Skeletal muscle cell (primary cell): ENCODE measurements at regions not wholly inside any gene's neighbourhood (a gene's known extent, or its start where the extent isn't known, plus 50 kb on each side); places are given as distances from the start of the nearest gene placed in this dataset.
"Not testable (repeated sequence)": the region's sequence is repeated elsewhere in the genome, so short reads cannot be mapped to it uniquely, and the experiment has no call there.

ENCODE experiments used
- DNase-seq: peaks from one replicate; pipeline ENCODE4 v3.0.0-alpha.2; 2010; ENCODE audit warnings: low read depth
- H3K4me3 ChIP-seq: 2 replicates; pipeline ENCODE4 v1.5.1; 2011; ENCODE audit warnings: low read depth, mild to moderate bottlenecking, control low read depth, low read length, moderate library complexity

- DNase-seq: no peak
- H3K4me3 ChIP-seq: no peak overlapping the region
Measured at GRCh38 chr4:114034189-114034588, 54.7 kb upstream of the ARSJ start.

- DNase-seq: no peak
Measured at GRCh38 chr4:114036426-114036825, 57.0 kb upstream of the ARSJ start.

DNA sequence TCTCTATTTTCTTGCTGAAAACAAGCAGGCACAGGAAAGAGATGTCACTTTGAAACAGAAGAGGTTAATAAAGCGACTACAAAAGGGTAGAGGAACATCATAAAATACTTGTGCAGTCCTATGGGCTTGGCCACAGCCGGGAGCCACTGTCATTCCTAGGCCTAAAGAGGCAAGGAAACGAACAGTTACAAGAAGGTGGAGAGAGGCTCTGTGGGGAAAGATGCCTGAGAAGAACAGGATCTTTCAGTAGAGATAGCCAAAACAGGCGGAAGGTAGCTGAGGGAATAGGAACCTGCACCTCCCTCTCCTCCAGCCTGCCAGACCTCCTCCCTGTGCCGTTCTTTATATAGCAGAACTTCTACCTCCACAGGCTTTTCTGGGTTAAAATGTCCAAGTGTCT is 57.4 kb upstream of the ARSJ start:
- no peak for DNase-seq
- H3K4me3 ChIP-seq: no peak overlapping the region

More at GRCh38 chr4:114036426-114036825, 57.0 kb upstream of the ARSJ start:
- no peak overlapping the region for H3K4me3 ChIP-seq

- DNase-seq: no peak
Measured at GRCh38 chr4:114037988-114038387, 58.5 kb upstream of the ARSJ start.

DNA sequence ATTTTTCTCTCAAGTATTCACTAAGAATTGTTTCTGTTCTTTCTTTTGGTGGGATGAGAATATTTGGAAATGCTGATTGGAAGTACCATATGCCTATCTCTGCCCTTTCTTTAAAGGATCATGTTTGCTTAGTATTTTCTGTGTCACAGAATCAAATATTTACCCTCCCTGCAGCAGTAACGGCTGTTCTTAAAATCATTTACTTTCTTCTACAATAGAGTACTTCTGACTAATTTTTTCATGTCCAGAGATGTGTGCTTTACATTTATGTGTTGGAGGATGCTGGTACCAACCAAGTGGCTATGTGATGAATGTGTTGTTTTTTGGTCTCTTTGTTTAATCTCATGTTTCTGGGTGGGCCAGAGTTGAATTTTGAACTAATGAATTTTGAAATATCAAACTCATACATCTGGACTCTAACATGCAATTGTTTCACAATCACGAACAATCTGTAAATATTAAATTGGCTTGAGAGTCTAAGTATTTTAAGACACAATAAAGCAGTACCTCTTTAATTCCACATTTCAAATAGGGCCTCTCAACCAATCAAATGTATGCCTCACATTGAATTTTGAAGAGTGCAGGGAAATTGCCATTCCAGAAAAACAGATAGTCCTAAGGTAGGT is 59.4 kb upstream of the ARSJ start:
- H3K4me3 ChIP-seq: no peak overlapping the region
- DNase-seq: no peak

More at GRCh38 chr4:114037988-114038387, 58.5 kb upstream of the ARSJ start:
- no peak overlapping the region for H3K4me3 ChIP-seq

DNA sequence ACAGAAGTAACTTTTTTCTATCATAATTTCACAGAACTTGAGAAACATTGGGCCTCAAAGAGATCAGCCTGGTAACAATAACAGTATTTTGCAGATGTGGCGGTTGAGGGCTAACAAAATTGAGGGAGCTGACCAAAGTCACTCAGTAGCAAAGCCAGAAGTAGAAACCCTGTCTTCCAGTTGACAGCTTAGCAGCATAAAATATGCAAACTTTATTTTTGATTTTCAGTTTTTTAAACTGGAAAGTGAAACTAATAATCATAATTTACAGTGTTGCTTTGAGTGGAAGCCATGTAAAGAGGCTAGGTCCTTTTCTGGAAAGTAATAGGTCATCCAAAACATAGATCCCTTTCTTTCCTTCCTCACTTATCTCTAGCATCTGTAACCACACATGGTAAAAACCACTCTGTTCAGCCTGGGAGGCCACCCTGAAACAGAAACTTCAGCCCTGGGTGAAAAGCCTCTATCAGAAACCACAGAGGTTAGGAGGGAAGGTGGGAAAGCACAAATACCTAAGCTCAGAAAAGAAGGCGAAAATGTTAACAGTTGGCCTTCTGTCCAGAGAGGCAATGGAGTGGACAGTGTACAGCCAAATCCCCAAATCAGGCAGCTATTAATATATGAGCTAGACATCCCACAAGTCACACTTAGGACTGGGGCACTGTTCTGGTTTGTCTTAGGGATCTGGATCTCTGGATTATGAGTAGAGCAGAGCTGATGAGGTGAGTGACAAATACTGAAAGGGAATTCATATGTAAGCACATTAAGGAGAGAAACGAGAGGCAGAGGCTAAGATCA is 61.1 kb upstream of the ARSJ start:
- no peak for DNase-seq
- no peak overlapping the region for H3K4me3 ChIP-seq

- no peak for DNase-seq
- H3K4me3 ChIP-seq: no peak overlapping the region
Measured at GRCh38 chr4:114041117-114041475, 61.6 kb upstream of the ARSJ start.

DNA sequence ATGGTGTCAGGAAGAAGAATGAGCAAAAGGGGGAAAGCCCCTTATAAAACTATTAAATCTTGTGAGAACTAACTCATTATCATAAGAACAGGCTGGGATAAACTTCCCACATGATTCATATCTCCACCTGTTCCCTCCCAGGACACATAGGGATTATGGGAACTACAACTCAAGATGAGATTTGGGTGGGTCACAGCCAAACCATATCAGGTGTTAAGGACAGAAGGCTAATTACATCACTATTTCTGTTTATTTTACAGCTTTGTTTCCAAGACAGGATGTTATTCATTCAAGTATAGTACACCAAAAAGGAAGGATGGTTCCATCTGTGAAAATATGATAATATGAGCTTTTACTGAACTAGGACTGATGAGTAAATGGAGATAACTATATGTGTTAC is 63.7 kb upstream of the ARSJ start:
- no peak for DNase-seq
- H3K4me3 ChIP-seq: no peak overlapping the region

DNA sequence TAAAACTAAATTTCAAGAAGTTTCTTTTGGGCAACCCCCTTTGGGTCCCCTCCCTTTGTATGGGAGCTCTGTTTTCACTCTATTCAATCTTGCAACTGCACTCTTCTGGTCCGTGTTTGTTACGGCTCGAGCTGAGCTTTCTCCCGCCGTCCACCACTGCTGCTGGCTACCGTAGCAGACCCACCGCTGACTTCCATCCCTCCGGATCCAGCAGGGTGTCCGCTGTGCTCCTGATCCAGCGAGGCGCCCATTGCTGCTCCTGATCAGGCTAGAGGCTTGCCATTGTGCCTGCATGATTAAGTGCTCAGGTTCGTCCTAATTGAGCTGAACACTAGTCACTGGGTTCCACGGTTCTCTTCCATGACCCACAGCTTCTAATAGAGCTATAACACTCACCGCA is 64.9 kb upstream of the ARSJ start:
- H3K4me3 ChIP-seq, DNase-seq: not testable (repeated sequence)

DNA sequence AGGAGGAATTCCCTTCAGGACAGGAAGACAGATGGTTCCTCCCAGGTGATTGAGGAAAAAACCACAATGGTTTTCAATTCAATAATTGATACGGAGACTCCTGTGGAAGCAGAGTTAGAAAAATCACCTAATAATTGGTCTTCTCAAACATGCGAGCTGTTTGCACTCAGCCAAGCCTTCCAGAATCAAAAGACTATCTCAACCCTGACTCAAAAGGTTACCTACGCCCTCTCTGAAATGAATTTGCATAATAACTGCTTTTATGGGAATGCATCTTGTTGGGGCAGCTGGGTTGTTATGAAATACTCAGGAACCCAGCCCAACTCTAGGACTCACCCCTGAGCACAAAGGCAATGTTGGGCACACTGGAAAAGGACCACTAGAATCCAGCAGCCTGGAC is 66.9 kb upstream of the ARSJ start:
- no peak overlapping the region for H3K4me3 ChIP-seq
- no peak for DNase-seq

GRCh38 chr4:114048154-114048553 is 68.7 kb upstream of the ARSJ start:
- not testable (repeated sequence) for DNase-seq, H3K4me3 ChIP-seq

DNA sequence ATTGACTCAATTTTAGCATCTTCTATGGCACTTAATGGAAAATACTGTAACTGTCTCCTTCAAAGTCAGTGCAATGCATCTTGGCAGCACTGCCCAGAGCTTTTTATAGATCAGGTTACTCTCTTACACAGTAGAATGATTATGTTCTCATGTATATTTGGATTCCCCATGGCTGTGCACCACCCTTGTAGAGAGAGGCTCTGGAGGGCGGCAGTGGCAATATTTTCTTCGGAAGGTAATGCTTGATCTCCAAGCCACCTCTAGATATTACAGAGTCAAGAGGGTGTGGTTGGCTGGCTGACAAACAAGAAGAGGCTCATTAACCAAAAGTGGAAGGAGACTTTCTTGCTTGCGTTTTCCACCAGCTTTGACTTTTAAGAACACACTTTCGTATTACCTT is 72.8 kb upstream of the ARSJ start:
- H3K4me3 ChIP-seq: no peak overlapping the region
- no peak for DNase-seq

GRCh38 chr4:114056599-114056998 is 77.2 kb upstream of the ARSJ start:
- H3K4me3 ChIP-seq: no peak overlapping the region
- no peak for DNase-seq

GRCh38 chr4:114057746-114058145 is 78.3 kb upstream of the ARSJ start:
- DNase-seq: no peak
- H3K4me3 ChIP-seq: no peak overlapping the region

DNA sequence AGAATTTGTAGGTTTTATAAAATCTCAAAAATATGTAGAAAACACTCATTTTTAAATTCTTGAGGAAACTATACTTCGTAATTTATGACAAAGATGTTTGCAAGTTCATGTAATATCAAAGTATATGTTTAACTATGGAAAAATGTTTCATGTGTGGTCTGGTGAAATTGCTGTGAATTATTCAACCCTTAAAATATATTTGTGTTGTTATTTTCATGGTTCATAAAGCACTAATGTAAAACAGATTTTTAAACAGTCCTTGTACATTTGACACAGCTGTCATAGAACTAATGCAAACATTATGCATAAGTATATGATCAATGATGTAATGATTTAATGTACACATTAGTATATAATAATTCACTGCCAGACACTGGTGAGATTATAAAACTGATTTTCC is 83.1 kb upstream of the ARSJ start:
- no peak for DNase-seq
- no peak overlapping the region for H3K4me3 ChIP-seq

GRCh38 chr4:114072781-114073180 is 93.3 kb upstream of the ARSJ start:
- DNase-seq: no peak
- no peak overlapping the region for H3K4me3 ChIP-seq

- H3K4me3 ChIP-seq: no peak overlapping the region
- no peak for DNase-seq
Measured at GRCh38 chr4:114076899-114077570, 97.6 kb upstream of the ARSJ start.

- DNase-seq: peak; percentile 87
- H3K4me3 ChIP-seq: no peak overlapping the region
Measured at GRCh38 chr4:114077610-114078009, 98.2 kb upstream of the ARSJ start.

DNA sequence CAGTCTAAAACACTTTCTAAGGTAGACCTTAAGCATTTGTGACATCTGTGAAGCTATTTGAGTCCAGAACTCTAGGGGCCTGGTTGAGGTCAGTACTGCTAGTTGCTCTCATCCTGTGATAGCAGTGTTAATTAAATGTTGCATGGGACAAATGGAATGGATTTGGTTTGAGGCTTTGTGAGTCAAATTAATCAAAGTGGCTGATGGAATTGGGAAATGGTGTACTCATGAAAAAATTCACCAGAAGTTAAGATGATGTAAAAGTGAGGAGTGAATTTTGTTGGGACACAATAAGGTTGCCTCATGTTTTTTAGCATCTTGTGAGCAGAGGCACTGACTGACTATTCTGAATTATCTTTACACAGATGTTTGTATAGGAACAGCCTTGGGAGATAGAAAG is 99.2 kb upstream of the ARSJ start:
- H3K4me3 ChIP-seq: no peak overlapping the region
- DNase-seq: peak; percentile 54

DNA sequence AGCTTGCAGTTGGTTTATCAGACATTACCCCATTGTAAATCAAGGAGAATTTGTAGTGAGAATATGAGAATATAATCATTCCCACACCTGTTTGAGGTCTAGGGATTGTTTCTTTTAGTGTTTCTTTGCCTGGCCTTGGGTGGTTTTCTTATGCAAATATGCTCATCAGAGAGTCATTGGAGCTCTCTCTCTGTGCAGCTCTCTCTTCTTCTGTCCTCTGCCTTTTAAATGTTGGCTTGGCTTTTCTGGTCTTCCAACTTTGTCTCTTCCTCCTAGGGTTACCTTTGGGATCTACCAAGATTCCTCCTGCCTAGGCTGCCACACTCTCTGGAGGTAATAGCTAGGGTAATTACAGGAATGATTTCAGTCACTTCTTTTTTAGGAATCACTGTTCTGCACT is 102.3 kb upstream of the ARSJ start:
- no peak for DNase-seq
- H3K4me3 ChIP-seq: no peak overlapping the region

DNA sequence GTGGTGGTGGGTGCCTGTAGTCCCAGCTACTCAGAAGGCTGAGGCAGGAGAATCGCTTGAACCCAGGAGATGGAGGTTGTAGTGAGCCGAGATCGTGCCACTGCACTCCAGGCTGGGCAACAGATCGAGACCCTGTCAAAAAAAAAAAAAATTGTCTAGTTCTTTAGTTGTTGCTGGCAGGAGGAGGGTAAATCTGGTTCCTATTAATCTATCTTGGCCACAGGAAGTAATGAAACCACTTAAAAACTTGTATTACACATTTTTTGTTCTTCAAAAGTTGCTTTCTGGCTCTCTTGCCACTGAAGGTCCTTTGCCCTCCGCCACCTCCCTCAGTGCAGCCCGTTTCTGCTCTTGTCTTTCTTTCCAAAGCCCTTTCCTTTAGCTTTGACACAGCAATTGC is 102.9 kb upstream of the ARSJ start:
- no peak overlapping the region for H3K4me3 ChIP-seq
- DNase-seq: no peak
